Chondrocyte (in vitro differentiated cells): ENCODE measurements at regions not wholly inside any gene's neighbourhood (a gene's known extent, or its start where the extent isn't known, plus 50 kb on each side); places are given as distances from the start of the nearest gene placed in this dataset.

Experiments used
- DNase-seq: peaks from one replicate; pipeline ENCODE4 v3.0.0; 2021; ENCODE audit warnings: mixed read lengths, low spot score
- H3K27ac Mint-ChIP-seq: one replicate; pipeline ENCODE4 v1.8.0; 2021; ENCODE audit warnings: mild to moderate bottlenecking, moderate library complexity, mixed read lengths; ENCODE audit not compliant: unreplicated experiment
- H3K27me3 Mint-ChIP-seq: 2 replicates; pipeline ENCODE4 v1.8.0; 2021; ENCODE audit warnings: low read depth, mixed read lengths
- H3K36me3 Mint-ChIP-seq: 2 replicates; pipeline ENCODE4 v1.8.0; 2021; ENCODE audit warnings: low read depth, mixed read lengths
- H3K4me1 Mint-ChIP-seq: 2 replicates; pipeline ENCODE4 v1.8.0; 2021; ENCODE audit warnings: low read depth, mild to moderate bottlenecking, mixed read lengths
- H3K4me3 Mint-ChIP-seq: one replicate; pipeline ENCODE4 v1.8.0; 2021; ENCODE audit warnings: mild to moderate bottlenecking, moderate library complexity, mixed read lengths; ENCODE audit not compliant: unreplicated experiment
- H3K9me3 Mint-ChIP-seq: 2 replicates; pipeline ENCODE4 v1.8.0; 2021; ENCODE audit warnings: low read depth, mixed read lengths
- CTCF ChIP-seq: fragments of 200-600 bp; sonication (generic); IDR thresholded peaks from 2 replicates; pipeline ENCODE4 v1.5.0; 2021; ENCODE audit warnings: antibody characterized with exemption, mild to moderate bottlenecking, moderate library complexity

- Mint-ChIP-seq H3K27me3 (peaks cover 8% of the 10 kb centered on the region), H3K36me3 (no peaks in the 10 kb centered on the region), H3K9me3 (peaks cover 11% of the 10 kb centered on the region), H3K27ac (no peak overlapping the region), H3K4me3 (no peak overlapping the region), H3K4me1 (peaks cover 4% of the 10 kb centered on the region)
- no peak for DNase-seq
- no peak for TF ChIP-seq CTCF
These were observed 257.5 kb downstream of the GADD45G start for GRCh38 chr9:89862316-89862715.

GRCh38 chr9:89863141-89863540 is 258.3 kb downstream of the GADD45G start:
- TF ChIP-seq CTCF = no peak
- H3K27ac Mint-ChIP-seq = no peak overlapping the region
- H3K36me3 Mint-ChIP-seq = no peaks in the 10 kb centered on the region
- peaks cover 9% of the 10 kb centered on the region for H3K9me3 Mint-ChIP-seq
- H3K4me3 Mint-ChIP-seq = no peak overlapping the region
- H3K4me1 Mint-ChIP-seq = peaks cover 4% of the 10 kb centered on the region
- peaks cover 7% of the 10 kb centered on the region for H3K27me3 Mint-ChIP-seq
- peak; percentile 56 for DNase-seq

GRCh38 chr9:89863837-89864236 is 259.0 kb downstream of the GADD45G start:
- Mint-ChIP-seq H3K4me1 (peaks cover 4% of the 10 kb centered on the region), H3K27ac (no peak overlapping the region), H3K36me3 (no peaks in the 10 kb centered on the region), H3K9me3 (peaks cover 2% of the 10 kb centered on the region), H3K27me3 (peaks cover 7% of the 10 kb centered on the region), H3K4me3 (no peak overlapping the region)
- DNase-seq = peak; percentile 69
- no peak for TF ChIP-seq CTCF

GRCh38 chr9:89864257-89864656 is 259.4 kb downstream of the GADD45G start:
- Mint-ChIP-seq H3K4me1 (peaks cover 4% of the 10 kb centered on the region), H3K27ac (no peak overlapping the region), H3K4me3 (no peak overlapping the region), H3K36me3 (no peaks in the 10 kb centered on the region), H3K9me3 (no peaks in the 10 kb centered on the region), H3K27me3 (peaks cover 7% of the 10 kb centered on the region)
- TF ChIP-seq CTCF = no peak
- DNase-seq = peak; percentile 60

GRCh38 chr9:89864731-89865130 is 259.9 kb downstream of the GADD45G start:
- Mint-ChIP-seq H3K36me3 (no peaks in the 10 kb centered on the region), H3K27me3 (peaks cover 7% of the 10 kb centered on the region), H3K4me1 (peaks cover 4% of the 10 kb centered on the region), H3K27ac (no peak overlapping the region), H3K4me3 (no peak overlapping the region), H3K9me3 (no peaks in the 10 kb centered on the region)
- peak; percentile 48 for DNase-seq
- no peak for TF ChIP-seq CTCF
